A549 (cell line): ENCODE measurements at regions not wholly inside any gene's neighbourhood (a gene's known extent, or its start where the extent isn't known, plus 50 kb on each side); places are given as distances from the start of the nearest gene placed in this dataset.

Source experiments
- ATAC-seq, 2 experiments: fragments of 200-7000 bp in 1 of 2; fragments of >200 bp in 1 of 2; cut with Nextera tagmentation in 1 of 2; cut with Tn5 transposase in 1 of 2; 3 replicates each; pipeline versions ENCODE4 v1.8.0 to v1.9.1; 2018 to 2020; ENCODE audit warnings: mild to moderate bottlenecking in 1 of 2, moderate library complexity in 1 of 2
- CTCF ChIA-PET: fragments of 300-600 bp; sonication (Branson Sonifier 250); formaldehyde crosslinking; extraction: SDS; loops from one replicate; lab custom pipeline; 2021; ENCODE audit warnings: antibody characterized with exemption, inconsistent platforms; lab: Yijun Ruan, JAX
- POLR2A ChIA-PET: fragments of 350-600 bp; formaldehyde crosslinking; extraction: SDS; loops from one replicate; lab custom pipeline; 2021; ENCODE audit warnings: antibody characterized with exemption, inconsistent platforms; lab: Yijun Ruan, JAX
- DNase-seq, 2 experiments: peaks; one replicate each; pipeline versions ENCODE4 v3.0.0 to v3.0.0-alpha.2; 2011 to 2016; ENCODE audit warnings: low read depth in 1 of 2, low spot score in 1 of 2
- FAIRE-seq: peaks from 2 replicates; lab custom pipeline; 2011; peaks lifted over from hg19 to GRCh38; lab: Jason Lieb, UNC
- H3K27ac ChIP-seq, 2 experiments: fragments of >200 bp; sonication (Bioruptor Twin); formaldehyde crosslinking; 3 replicates each; pipeline ENCODE4 v1.5.1; 2016 to 2017
- H3K4me1 ChIP-seq: fragments of >200 bp; sonication (Bioruptor Twin); formaldehyde crosslinking; 3 replicates; pipeline ENCODE4 v1.6.1; 2016
- H3K4me2 ChIP-seq: fragments of >200 bp; sonication (Bioruptor Twin); formaldehyde crosslinking; 3 replicates; pipeline ENCODE4 v1.6.1; 2016
- H3K4me3 ChIP-seq: fragments of >200 bp; sonication (Bioruptor Twin); formaldehyde crosslinking; 3 replicates; pipeline ENCODE4 v1.5.1; 2016
- H3K9me3 ChIP-seq: fragments of >200 bp; sonication (Bioruptor Twin); formaldehyde crosslinking; 3 replicates; pipeline ENCODE4 v1.6.1; 2016
- CBX8 ChIP-seq: fragments of 200-600 bp; sonication (generic); IDR thresholded peaks from 2 replicates; pipeline ENCODE4 v1.6.1; 2016
- CHD4 ChIP-seq: fragments of 200-600 bp; sonication (generic); IDR thresholded peaks from 2 replicates; pipeline ENCODE4 v1.6.1; 2016; ENCODE audit warnings: antibody characterized with exemption, mild to moderate bottlenecking, borderline replicate concordance
- EHMT2 ChIP-seq: fragments of 200-600 bp; sonication (generic); IDR thresholded peaks from 2 replicates; pipeline ENCODE4 v1.6.1; 2016; ENCODE audit warnings: antibody characterized with exemption, low read depth, mild to moderate bottlenecking, moderate library complexity
- EP300 ChIP-seq, 2 experiments: fragments of >200 bp; sonication (Bioruptor Twin); formaldehyde crosslinking; IDR thresholded peaks; 2 replicates in 1 of 2; 3 replicates in 1 of 2; pipeline ENCODE4 v1.6.1; 2016 to 2017
- ESRRA ChIP-seq: fragments of 150-350 bp; IDR thresholded peaks from 2 replicates; pipeline ENCODE4 v1.6.1; 2014; ENCODE audit warnings: mild to moderate bottlenecking, low read length, borderline replicate concordance
- FOSL2 ChIP-seq, 2 experiments: fragments of 450-650 bp in 1 of 2; fragments of >200 bp in 1 of 2; sonication (Bioruptor Twin) in 1 of 2; formaldehyde crosslinking; IDR thresholded peaks; 2 replicates each; pipeline versions ENCODE4 v1.5.0 to v1.6.1; 2016 to 2020; ENCODE audit warnings: mild to moderate bottlenecking in 1 of 2, moderate library complexity in 1 of 2
- FOXS1 ChIP-seq: fragments of 250-450 bp; sonication (Bioruptor Pico); IDR thresholded peaks from 2 replicates; pipeline ENCODE4 v1.5.0; 2020; ENCODE audit warnings: mild to moderate bottlenecking, moderate library complexity
- HOXA7 ChIP-seq: fragments of 250-450 bp; sonication (Bioruptor Pico); IDR thresholded peaks from 2 replicates; pipeline ENCODE4 v1.5.0; 2020; ENCODE audit warnings: mild to moderate bottlenecking, moderate library complexity
- JUN ChIP-seq, 2 experiments: fragments of >200 bp; sonication (Bioruptor Twin); formaldehyde crosslinking; IDR thresholded peaks; 2 replicates in 1 of 2; 3 replicates in 1 of 2; pipeline ENCODE4 v1.6.1; 2016 to 2017
- JUNB ChIP-seq: fragments of >200 bp; sonication (Bioruptor Twin); formaldehyde crosslinking; IDR thresholded peaks from 2 replicates; pipeline ENCODE4 v1.6.1; 2016
- MAFK ChIP-seq: fragments of 450-650 bp; IDR thresholded peaks from 2 replicates; pipeline ENCODE4 v1.6.1; 2014; ENCODE audit not compliant: partially characterized antibody
- NR3C1 ChIP-seq: fragments of >200 bp; sonication (Bioruptor Twin); formaldehyde crosslinking; IDR thresholded peaks from 3 replicates; pipeline ENCODE4 v1.6.1; 2017
- PHF8 ChIP-seq: fragments of 200-600 bp; sonication (generic); IDR thresholded peaks from 2 replicates; pipeline ENCODE4 v1.6.1; 2016; ENCODE audit warnings: low read depth, mild to moderate bottlenecking, antibody characterized with exemption, moderate library complexity, borderline replicate concordance
- POLR2AphosphoS2 ChIP-seq: conservative IDR thresholded peaks from 2 replicates; pipeline ENCODE4 v1.6.1; 2012; ENCODE audit warnings: low read length, improper control_type of control experiment, inconsistent platforms
- RAD21 ChIP-seq, 2 experiments: fragments of >200 bp in 1 of 2; sonication (Bioruptor Twin) in 1 of 2; formaldehyde crosslinking in 1 of 2; IDR thresholded peaks in 1 of 2; conservative IDR thresholded peaks in 1 of 2; 2 replicates in 1 of 2; 3 replicates in 1 of 2; pipeline ENCODE4 v1.6.1; 2012 to 2018; ENCODE audit warnings: inconsistent platforms in 1 of 2
- RCOR1 ChIP-seq: fragments of 150-350 bp; IDR thresholded peaks from 2 replicates; pipeline ENCODE4 v1.6.1; 2014; ENCODE audit warnings: antibody characterized with exemption, low read length, low read depth
- RFX5 ChIP-seq: fragments of 450-650 bp; IDR thresholded peaks from 2 replicates; pipeline ENCODE4 v1.7.1; 2014; ENCODE audit warnings: antibody characterized with exemption, mild to moderate bottlenecking, moderate library complexity
- RNF2 ChIP-seq: fragments of 200-600 bp; sonication (generic); IDR thresholded peaks from 2 replicates; pipeline ENCODE4 v1.6.1; 2016; ENCODE audit warnings: low read depth, mild to moderate bottlenecking, antibody characterized with exemption, moderate library complexity, borderline replicate concordance
- ZC3H11A ChIP-seq: fragments of 450-650 bp; IDR thresholded peaks from 2 replicates; pipeline ENCODE4 v1.6.1; 2014; ENCODE audit warnings: antibody characterized with exemption, mild to moderate bottlenecking
- ZNF302 ChIP-seq: fragments of 250-450 bp; sonication (Bioruptor Pico); IDR thresholded peaks from 2 replicates; pipeline ENCODE4 v1.9.0; 2021; ENCODE audit warnings: inconsistent platforms, mild to moderate bottlenecking, moderate library complexity
- WGBS: methylation state at CpG from one replicate; pipeline ENCODE4 v1.1.6; 2017; ENCODE audit errors: missing lambda C conversion rate; 5-methylcytosine and 5-hydroxymethylcytosine counted together
- TF ChIP-seq, protein P1 (sequence below): fragments of 250-450 bp; sonication (Bioruptor Pico); IDR thresholded peaks from 2 replicates; pipeline ENCODE4 v1.5.0; 2020; ENCODE audit warnings: low read depth, mild to moderate bottlenecking, moderate library complexity
- TF ChIP-seq, protein P2 (sequence below): IDR thresholded peaks from 2 replicates; pipeline ENCODE4 v1.6.1; 2012
- TF ChIP-seq, protein P3 (sequence below): IDR thresholded peaks from 2 replicates; pipeline ENCODE4 v1.6.1; 2012
- TF ChIP-seq, protein P4 (sequence below): fragments of 200-600 bp; sonication (generic); IDR thresholded peaks from 2 replicates; pipeline ENCODE4 v1.6.1; 2016; ENCODE audit warnings: antibody characterized with exemption, mild to moderate bottlenecking, moderate library complexity

DNA sequence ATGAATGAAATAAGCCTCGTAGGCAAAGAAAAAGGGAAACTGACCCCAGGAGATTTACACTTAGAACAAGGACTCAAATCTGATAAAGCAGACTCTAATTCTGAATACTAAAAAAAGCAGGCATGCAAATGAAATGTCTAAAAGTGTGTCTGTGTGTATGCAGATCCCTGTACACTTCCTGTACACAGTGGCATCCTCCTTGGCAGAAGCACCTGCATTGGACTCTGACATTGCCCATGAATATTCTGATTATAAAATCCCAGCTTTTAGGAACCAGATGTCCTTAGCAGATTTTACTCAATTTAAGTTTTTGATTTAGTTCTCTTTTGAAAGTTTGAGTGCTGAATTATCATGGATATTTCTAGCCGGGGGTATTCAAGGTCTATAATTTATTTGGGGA is 306.0 kb upstream of the CDH8 start (continued):
- TF ChIP-seq ESRRA: no peak
- TF ChIP-seq, protein P1, sequence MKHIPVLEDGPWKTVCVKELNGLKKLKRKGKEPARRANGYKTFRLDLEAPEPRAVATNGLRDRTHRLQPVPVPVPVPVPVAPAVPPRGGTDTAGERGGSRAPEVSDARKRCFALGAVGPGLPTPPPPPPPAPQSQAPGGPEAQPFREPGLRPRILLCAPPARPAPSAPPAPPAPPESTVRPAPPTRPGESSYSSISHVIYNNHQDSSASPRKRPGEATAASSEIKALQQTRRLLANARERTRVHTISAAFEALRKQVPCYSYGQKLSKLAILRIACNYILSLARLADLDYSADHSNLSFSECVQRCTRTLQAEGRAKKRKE (CRISPR knock-in tag): no peak
- TF ChIP-seq MAFK: no peak
- no peak for TF ChIP-seq HOXA7 (CRISPR knock-in tag)
- TF ChIP-seq, all 56 proteins: peak for 0

DNA sequence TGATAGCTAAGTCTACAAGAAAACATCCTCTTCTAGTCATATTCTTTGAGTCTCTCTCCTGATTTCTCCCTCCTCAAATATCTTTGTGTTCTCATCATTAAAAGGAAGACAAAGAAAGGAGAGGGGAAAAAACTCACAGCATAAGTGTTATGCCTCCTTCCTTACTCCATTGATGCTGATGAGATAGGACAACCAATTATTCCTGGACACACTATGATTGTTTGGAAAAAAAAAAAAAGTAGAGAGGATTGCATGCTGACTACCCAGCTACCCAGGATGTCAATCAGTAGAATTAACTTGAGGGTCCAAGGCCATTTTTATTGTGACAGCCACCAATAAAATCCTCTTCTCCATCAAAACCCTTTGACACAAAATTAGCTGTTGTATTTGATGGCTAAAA is 299.1 kb upstream of the CDH8 start:
- FAIRE-seq (no peak), DNase-seq (no peak), ATAC-seq (no peak)
- Histone ChIP-seq H3K4me2 (no peak overlapping the region), H3K4me1 (no peaks in the 10 kb centered on the region), H3K9me3 (no peaks in the 10 kb centered on the region), H3K27ac (no peak overlapping the region), H3K4me3 (no peak overlapping the region)
- CTCF ChIA-PET: no interaction called here
- TF ChIP-seq RNF2: no peak
- TF ChIP-seq JUN (IDR thresholded peaks at IDR 0.05): no peak
- TF ChIP-seq POLR2AphosphoS2: no peak
- TF ChIP-seq, protein P2, sequence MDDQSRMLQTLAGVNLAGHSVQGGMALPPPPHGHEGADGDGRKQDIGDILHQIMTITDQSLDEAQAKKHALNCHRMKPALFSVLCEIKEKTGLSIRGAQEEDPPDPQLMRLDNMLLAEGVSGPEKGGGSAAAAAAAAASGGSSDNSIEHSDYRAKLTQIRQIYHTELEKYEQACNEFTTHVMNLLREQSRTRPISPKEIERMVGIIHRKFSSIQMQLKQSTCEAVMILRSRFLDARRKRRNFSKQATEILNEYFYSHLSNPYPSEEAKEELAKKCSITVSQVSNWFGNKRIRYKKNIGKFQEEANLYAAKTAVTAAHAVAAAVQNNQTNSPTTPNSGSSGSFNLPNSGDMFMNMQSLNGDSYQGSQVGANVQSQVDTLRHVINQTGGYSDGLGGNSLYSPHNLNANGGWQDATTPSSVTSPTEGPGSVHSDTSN: no peak
- no peak for TF ChIP-seq CBX8
- no peak for TF ChIP-seq NR3C1
- TF ChIP-seq CHD4: no peak
- no peak for TF ChIP-seq FOXS1 (CRISPR knock-in tag)
- TF ChIP-seq, protein P3, sequence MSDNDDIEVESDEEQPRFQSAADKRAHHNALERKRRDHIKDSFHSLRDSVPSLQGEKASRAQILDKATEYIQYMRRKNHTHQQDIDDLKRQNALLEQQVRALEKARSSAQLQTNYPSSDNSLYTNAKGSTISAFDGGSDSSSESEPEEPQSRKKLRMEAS: no peak
- TF ChIP-seq RAD21 (conservative IDR thresholded peaks at IDR 0.05 in 1 of 2, IDR thresholded peaks at IDR 0.05 in 1 of 2): no peak
- TF ChIP-seq, protein P4, sequence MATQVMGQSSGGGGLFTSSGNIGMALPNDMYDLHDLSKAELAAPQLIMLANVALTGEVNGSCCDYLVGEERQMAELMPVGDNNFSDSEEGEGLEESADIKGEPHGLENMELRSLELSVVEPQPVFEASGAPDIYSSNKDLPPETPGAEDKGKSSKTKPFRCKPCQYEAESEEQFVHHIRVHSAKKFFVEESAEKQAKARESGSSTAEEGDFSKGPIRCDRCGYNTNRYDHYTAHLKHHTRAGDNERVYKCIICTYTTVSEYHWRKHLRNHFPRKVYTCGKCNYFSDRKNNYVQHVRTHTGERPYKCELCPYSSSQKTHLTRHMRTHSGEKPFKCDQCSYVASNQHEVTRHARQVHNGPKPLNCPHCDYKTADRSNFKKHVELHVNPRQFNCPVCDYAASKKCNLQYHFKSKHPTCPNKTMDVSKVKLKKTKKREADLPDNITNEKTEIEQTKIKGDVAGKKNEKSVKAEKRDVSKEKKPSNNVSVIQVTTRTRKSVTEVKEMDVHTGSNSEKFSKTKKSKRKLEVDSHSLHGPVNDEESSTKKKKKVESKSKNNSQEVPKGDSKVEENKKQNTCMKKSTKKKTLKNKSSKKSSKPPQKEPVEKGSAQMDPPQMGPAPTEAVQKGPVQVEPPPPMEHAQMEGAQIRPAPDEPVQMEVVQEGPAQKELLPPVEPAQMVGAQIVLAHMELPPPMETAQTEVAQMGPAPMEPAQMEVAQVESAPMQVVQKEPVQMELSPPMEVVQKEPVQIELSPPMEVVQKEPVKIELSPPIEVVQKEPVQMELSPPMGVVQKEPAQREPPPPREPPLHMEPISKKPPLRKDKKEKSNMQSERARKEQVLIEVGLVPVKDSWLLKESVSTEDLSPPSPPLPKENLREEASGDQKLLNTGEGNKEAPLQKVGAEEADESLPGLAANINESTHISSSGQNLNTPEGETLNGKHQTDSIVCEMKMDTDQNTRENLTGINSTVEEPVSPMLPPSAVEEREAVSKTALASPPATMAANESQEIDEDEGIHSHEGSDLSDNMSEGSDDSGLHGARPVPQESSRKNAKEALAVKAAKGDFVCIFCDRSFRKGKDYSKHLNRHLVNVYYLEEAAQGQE: no peak
- TF ChIP-seq ZNF302 (CRISPR knock-in tag): no peak
- no peak for TF ChIP-seq RFX5
- POLR2A ChIA-PET: no interaction called here

DNA sequence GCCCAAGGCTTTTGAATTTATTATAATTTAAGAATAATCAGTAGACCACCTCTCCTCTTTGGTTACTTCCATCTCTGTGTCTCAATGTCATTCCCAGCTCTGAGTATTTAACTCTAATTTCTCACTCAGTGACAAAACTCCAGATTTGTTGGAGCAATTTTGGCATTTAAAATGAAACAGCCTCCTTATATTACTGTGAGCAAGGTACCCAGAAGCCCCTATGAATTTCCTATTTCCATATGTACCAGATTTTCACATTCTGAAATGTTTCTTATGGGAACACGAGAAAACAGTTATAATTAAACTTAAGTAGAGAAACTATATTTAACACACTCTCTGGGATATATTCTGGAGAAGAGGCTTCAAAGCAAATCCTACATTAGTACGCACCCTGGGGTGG is 285.4 kb upstream of the CDH8 start:
- POLR2A ChIA-PET: no interaction called here
- H3K4me3 ChIP-seq: no peak overlapping the region
- no peaks in the 10 kb centered on the region for H3K4me1 ChIP-seq
- H3K9me3 ChIP-seq: 0 out of 3 replicates have a peak, but pooled peaks cover 2% of the 10 kb centered on the region
- WGBS: 2% methylated on average over 2 of the region's 2 CpGs
- ATAC-seq (no peak), FAIRE-seq (no peak)
- no peak overlapping the region for H3K27ac ChIP-seq
- TF ChIP-seq EP300 (IDR thresholded peaks at IDR 0.05): no peak
- no peak for TF ChIP-seq ZC3H11A
- TF ChIP-seq JUNB: no peak
- no peak for TF ChIP-seq FOSL2 (IDR thresholded peaks at IDR 0.05)
- no peak for TF ChIP-seq FOSL2 (CRISPR knock-in tag; IDR thresholded peaks at IDR 0.05)
- no peak for TF ChIP-seq EHMT2
- TF ChIP-seq RCOR1: no peak
- TF ChIP-seq RNF2: no peak
- no peak for TF ChIP-seq CBX8
- no peak for TF ChIP-seq PHF8
- TF ChIP-seq, all 56 proteins: peak for 0
- DNase-seq: no peak
- CTCF ChIA-PET: no interaction called here
- H3K4me2 ChIP-seq: no peak overlapping the region
